Heart left ventricle (tissue), 13 donors: ENCODE measurements at regions not wholly inside any gene's neighbourhood (a gene's known extent, or its start where the extent isn't known, plus 50 kb on each side); places are given as distances from the start of the nearest gene placed in this dataset.

ENCODE experiments used
- POLR2A ChIP-seq, 2 donors: fragments of 450-650 bp; IDR thresholded peaks; one replicate each; pipeline ENCODE4 v1.6.1; 2017; ENCODE audit warnings: antibody characterized with exemption in 2 of 2, mild to moderate bottlenecking in 2 of 2, moderate library complexity in 2 of 2
- TF ChIP-seq, protein P1 (sequence below), 12 donors: fragments of 200-600 bp; sonication (generic) in 4 of 12; IDR thresholded peaks; one replicate each; pipeline versions ENCODE4 v1.5.0 to v1.8.0; 2018 to 2022; ENCODE audit warnings: antibody characterized with exemption in 12 of 12, mild to moderate bottlenecking in 5 of 12
- donor health status: ischemic (EF 13 %, LVEDD 7.1; RV severe dilation, severe dysfunction).
- donor health status: DM: no; HTN: yes; CAD: no.
- donor health status: DM: no; HTN: no; CAD: no.
- donor health status: ischemic (EF 25% LVEDD 6.9; RV normal size, moderate dysfunction).
- donor health status: ischemic (EF 25% LVEDD 5.7; RV mildly dilated, moderate dysfunction).
- donor health status: ischemic (EF 35%, LVEDD 5.7; RV mildly dilated, moderate dysfunction).
- donor health status: nonischemic (EF 11% LVEDD 7.7; RV severe dilation, severe dysfunction).
- donor health status: DM: yes; HTN: yes; CAD: no.
- donor health status: PGD.
- donor health status: ischemic (EF 29% LVEDD 5.4; RV normal size, mild dysfunction).
- donor health status: nonischemic (EF 23%, LVEDD 6.1; RV moderate dilation, normal function).

- TF ChIP-seq, protein P1, sequence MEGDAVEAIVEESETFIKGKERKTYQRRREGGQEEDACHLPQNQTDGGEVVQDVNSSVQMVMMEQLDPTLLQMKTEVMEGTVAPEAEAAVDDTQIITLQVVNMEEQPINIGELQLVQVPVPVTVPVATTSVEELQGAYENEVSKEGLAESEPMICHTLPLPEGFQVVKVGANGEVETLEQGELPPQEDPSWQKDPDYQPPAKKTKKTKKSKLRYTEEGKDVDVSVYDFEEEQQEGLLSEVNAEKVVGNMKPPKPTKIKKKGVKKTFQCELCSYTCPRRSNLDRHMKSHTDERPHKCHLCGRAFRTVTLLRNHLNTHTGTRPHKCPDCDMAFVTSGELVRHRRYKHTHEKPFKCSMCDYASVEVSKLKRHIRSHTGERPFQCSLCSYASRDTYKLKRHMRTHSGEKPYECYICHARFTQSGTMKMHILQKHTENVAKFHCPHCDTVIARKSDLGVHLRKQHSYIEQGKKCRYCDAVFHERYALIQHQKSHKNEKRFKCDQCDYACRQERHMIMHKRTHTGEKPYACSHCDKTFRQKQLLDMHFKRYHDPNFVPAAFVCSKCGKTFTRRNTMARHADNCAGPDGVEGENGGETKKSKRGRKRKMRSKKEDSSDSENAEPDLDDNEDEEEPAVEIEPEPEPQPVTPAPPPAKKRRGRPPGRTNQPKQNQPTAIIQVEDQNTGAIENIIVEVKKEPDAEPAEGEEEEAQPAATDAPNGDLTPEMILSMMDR (IDR thresholded peaks at IDR 0.05) = no peak
- TF ChIP-seq POLR2A (IDR thresholded peaks at IDR 0.05) = no peak
Measured at GRCh38 chr3:190222360-190222759, 99.9 kb downstream of the CLDN1 start.
